ENCODE measurements at regions not wholly inside any gene's neighbourhood (a gene's known extent, or its start where the extent isn't known, plus 50 kb on each side); places are given as distances from the start of the nearest gene placed in this dataset.

- TF ChIP-seq HDAC2 (IDR thresholded peaks at IDR 0.05; ENCODE audit: borderline replicate concordance in 1 of 2, low read depth in 2 of 2, low read length in 2 of 2) (no peak), CHD1 (IDR thresholded peaks at IDR 0.05; ENCODE audit: low read depth, low read length) (no peak)
Measured at GRCh38 chr6:97815301-97815812, 532.3 kb upstream of the MMS22L start.
